ENCODE measurements at regions not wholly inside any gene's neighbourhood (a gene's known extent, or its start where the extent isn't known, plus 50 kb on each side); places are given as distances from the start of the nearest gene placed in this dataset.

DNA sequence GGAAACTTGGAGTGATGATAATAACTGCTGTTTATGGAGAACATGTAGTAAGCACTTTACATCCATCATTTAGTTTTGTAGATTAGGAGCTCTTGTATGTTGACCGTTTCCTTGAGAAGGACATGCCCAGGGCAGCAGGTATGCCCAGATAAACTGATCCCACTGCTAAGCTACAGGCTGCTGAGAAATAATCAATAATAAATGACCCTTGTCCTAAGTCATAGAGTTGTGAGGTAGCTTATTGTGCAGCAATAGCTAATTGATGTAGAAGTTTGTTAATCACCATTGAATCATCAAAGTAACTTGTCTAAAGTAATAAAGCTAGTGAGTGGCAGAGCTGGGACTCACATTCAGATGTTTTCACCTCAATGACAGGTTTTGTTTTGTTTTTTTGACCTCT, 287.2 kb upstream of the CYRIA start:
- no peak for DNase-seq (ENCODE audit: low read depth)
- no peak overlapping the region for H3K4me3 ChIP-seq (ENCODE audit: control insufficient read depth, low read depth, low read length)
- TF ChIP-seq, protein P1, sequence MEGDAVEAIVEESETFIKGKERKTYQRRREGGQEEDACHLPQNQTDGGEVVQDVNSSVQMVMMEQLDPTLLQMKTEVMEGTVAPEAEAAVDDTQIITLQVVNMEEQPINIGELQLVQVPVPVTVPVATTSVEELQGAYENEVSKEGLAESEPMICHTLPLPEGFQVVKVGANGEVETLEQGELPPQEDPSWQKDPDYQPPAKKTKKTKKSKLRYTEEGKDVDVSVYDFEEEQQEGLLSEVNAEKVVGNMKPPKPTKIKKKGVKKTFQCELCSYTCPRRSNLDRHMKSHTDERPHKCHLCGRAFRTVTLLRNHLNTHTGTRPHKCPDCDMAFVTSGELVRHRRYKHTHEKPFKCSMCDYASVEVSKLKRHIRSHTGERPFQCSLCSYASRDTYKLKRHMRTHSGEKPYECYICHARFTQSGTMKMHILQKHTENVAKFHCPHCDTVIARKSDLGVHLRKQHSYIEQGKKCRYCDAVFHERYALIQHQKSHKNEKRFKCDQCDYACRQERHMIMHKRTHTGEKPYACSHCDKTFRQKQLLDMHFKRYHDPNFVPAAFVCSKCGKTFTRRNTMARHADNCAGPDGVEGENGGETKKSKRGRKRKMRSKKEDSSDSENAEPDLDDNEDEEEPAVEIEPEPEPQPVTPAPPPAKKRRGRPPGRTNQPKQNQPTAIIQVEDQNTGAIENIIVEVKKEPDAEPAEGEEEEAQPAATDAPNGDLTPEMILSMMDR (conservative IDR thresholded peaks at IDR 0.05; ENCODE audit: control insufficient read depth, insufficient read depth, low read depth, low read length): no peak

DNA sequence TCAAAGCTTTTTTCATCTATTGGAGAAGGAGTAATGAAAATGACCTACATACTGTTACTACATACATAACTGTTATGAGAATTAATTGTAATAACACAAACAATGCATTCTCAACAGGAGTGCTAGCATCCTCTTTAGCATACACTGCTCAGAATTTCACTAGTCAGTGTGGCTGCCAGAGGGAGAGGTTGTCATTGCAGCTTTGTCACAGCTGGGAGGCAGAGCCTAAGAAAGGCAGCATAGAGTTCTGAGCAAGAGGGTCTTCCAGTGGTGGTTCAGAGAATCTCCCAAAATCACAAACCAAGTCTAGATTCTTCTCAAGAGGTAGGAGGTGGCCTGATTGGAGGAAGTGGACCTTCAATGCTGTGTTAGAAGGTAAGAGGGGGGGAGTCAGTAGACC, 286.7 kb upstream of the CYRIA start:
- H3K4me3 ChIP-seq (ENCODE audit: control insufficient read depth, low read depth, low read length): no peak overlapping the region
- no peak for DNase-seq (ENCODE audit: low read depth)
- TF ChIP-seq, protein P1 (conservative IDR thresholded peaks at IDR 0.05; ENCODE audit: control insufficient read depth, insufficient read depth, low read depth, low read length): no peak

DNA sequence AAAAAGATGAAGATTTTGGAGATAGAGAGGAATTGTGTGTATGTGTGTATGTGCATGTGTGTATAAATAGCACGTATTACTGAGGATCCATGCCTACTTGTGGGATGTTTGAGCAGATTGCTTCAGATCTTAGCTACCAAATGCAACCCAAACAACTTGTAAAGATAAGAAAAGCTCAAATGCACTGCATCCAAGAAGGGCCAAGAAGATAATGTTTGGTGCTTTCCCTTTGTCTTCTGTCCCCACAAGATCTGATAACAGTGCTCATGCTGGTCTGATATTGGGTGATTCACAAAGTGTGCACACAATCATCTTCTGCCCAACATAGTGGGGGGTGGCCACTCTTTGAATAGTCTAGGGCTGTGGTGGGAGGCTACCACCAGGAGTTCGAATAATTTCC, 284.8 kb upstream of the CYRIA start:
- H3K4me3 ChIP-seq (ENCODE audit: control insufficient read depth, low read depth, low read length): no peak overlapping the region
- DNase-seq (ENCODE audit: low read depth): no peak
- TF ChIP-seq, protein P1 (conservative IDR thresholded peaks at IDR 0.05; ENCODE audit: control insufficient read depth, insufficient read depth, low read depth, low read length): no peak

DNA sequence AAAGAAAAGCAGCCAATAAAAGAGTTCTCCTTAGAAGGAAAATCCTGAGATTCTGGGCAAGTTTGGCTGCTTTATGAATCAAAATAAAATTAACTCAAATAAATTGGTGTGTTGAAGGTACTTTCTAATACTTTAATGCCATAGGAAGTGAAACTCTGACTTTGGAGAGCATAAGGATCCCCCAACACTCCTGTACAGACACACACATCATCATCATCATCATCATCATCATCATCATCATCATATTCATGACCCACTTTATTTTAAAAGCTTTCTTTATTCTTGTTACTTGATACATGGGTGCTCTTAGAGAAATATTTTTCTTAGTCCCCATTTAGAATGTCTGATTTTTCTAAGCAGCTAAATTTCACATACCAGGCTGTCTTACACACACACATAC, 283.1 kb upstream of the CYRIA start:
- TF ChIP-seq, protein P1 (conservative IDR thresholded peaks at IDR 0.05; ENCODE audit: control insufficient read depth, insufficient read depth, low read depth, low read length): no peak
- no peak for DNase-seq (ENCODE audit: low read depth)
- no peak overlapping the region for H3K4me3 ChIP-seq (ENCODE audit: control insufficient read depth, low read depth, low read length)

DNA sequence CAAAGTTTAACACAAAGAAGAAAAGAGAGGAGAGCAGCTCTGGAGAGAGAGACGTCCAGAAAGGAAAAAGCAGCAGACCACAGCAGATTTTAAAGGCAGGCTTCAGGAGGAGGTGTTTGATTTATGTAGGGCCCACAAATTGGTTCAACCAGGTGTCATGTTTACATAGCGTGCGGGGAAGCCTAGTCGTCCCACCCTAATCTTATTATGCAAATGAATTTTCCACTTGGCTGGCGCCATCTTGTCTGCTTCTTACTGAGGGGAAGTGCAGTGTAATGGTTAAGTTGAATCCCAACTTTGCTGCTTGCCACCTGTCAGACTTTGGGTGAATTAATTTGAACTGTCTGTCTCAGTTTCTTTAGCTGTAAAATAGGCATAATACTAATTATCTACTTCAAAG, 282.4 kb upstream of the CYRIA start:
- TF ChIP-seq, protein P1 (conservative IDR thresholded peaks at IDR 0.05; ENCODE audit: control insufficient read depth, insufficient read depth, low read depth, low read length): no peak
- no peak for DNase-seq (ENCODE audit: low read depth)
- H3K4me3 ChIP-seq (ENCODE audit: control insufficient read depth, low read depth, low read length): no peak overlapping the region

DNA sequence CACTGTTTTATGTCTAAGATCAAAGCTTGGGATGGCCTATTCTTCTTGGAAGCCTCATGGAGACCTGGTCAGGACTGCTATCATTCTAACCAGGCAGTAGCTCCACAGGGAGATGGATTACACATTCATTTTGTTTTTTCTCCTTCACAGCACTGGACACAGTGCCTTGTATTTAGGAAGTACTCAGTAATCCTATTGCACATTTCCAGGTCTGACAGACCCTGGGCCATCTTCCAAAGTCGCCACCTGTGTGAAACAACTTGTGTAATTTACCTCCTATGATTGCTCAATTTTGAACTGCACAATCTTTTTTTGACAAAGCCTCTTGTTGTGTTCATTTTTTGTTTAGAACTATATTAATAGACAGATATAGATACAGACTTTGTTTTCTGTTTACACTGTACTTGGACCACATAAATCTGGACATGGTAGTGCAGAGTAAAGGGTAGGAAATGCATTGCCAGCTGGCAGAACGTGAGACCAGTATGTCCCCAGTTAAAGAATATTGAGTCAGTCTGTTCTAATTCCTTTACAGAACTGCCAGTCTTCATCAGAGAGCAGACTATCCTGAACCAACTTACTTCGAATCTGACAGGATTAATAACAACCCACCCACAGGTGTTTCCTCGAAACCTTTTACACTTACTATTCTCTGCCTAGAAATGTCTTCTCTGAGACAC, 277.8 kb upstream of the CYRIA start:
- no peak overlapping the region for H3K4me3 ChIP-seq (ENCODE audit: control insufficient read depth, low read depth, low read length)
- DNase-seq (ENCODE audit: low read depth): no peak
- TF ChIP-seq, protein P1 (conservative IDR thresholded peaks at IDR 0.05; ENCODE audit: control insufficient read depth, insufficient read depth, low read depth, low read length): no peak

DNA sequence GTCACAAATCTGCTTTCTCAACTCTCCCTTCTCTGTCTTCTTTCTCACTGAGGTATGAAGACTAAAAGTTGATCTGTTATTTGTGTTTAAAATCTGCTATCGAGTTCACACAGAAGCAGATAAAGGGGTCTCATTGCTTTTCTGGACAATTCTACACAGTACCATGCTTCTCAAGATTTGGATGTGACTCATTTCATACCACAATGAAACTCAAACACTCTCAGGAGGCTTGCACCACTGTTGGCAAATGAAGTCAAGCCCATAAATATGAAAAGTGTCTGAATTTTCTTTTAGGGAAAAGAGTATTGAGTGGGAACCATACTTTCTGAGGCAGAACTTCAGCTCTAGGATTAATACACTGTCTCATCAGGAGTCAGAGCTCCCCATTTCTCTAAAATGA, 274.6 kb upstream of the CYRIA start:
- TF ChIP-seq, protein P1 (conservative IDR thresholded peaks at IDR 0.05; ENCODE audit: control insufficient read depth, insufficient read depth, low read depth, low read length): no peak
- H3K4me3 ChIP-seq (ENCODE audit: control insufficient read depth, low read depth, low read length): no peak overlapping the region
- no peak for DNase-seq (ENCODE audit: low read depth)
